Type B pancreatic cell (in vitro differentiated cells): ENCODE measurements at regions not wholly inside any gene's neighbourhood (a gene's known extent, or its start where the extent isn't known, plus 50 kb on each side); places are given as distances from the start of the nearest gene placed in this dataset.

Experiments
- DNase-seq: peaks from one replicate; pipeline ENCODE4 v3.0.0; 2021; ENCODE audit warnings: mixed read lengths; ENCODE audit not compliant: unreplicated experiment; ENCODE audit errors: extremely low spot score
- H3K27ac Mint-ChIP-seq: 2 replicates; pipeline ENCODE4 v1.8.0; 2021; ENCODE audit warnings: mild to moderate bottlenecking, mixed read lengths
- H3K27me3 Mint-ChIP-seq: 2 replicates; pipeline ENCODE4 v1.8.0; 2021; ENCODE audit warnings: mixed read lengths
- H3K36me3 Mint-ChIP-seq: 2 replicates; pipeline ENCODE4 v1.8.0; 2021; ENCODE audit warnings: mixed read lengths
- H3K4me1 Mint-ChIP-seq: one replicate; pipeline ENCODE4 v1.8.0; 2021; ENCODE audit warnings: mixed read lengths; ENCODE audit not compliant: unreplicated experiment
- H3K4me3 Mint-ChIP-seq: 2 replicates; pipeline ENCODE4 v1.8.0; 2021; ENCODE audit warnings: mild to moderate bottlenecking, mixed read lengths
- H3K9me3 Mint-ChIP-seq: 2 replicates; pipeline ENCODE4 v1.8.0; 2021; ENCODE audit warnings: mixed read lengths
- CTCF ChIP-seq: fragments of 200-600 bp; sonication (generic); conservative IDR thresholded peaks from 2 replicates; pipeline ENCODE4 v1.5.0; 2021; ENCODE audit warnings: antibody characterized with exemption, mild to moderate bottlenecking

GRCh38 chr12:33967760-33968159 lies 54.5 kb upstream of the ALG10 start:
- DNase-seq, result no peak
- no peaks in the 10 kb centered on the region for H3K9me3 Mint-ChIP-seq
- H3K36me3 Mint-ChIP-seq, result no peaks in the 10 kb centered on the region
- no peaks in the 10 kb centered on the region for H3K27me3 Mint-ChIP-seq
- H3K4me1 Mint-ChIP-seq, result no peaks in the 10 kb centered on the region
- TF ChIP-seq CTCF, result no peak
- no peak overlapping the region for H3K4me3 Mint-ChIP-seq
- H3K27ac Mint-ChIP-seq, result no peak overlapping the region
